Calu3 (cell line): ENCODE measurements at regions not wholly inside any gene's neighbourhood (a gene's known extent, or its start where the extent isn't known, plus 50 kb on each side); places are given as distances from the start of the nearest gene placed in this dataset.

Experiments
- BruUV-seq: library from RNA; stranded (reverse); fragments of 400-500 nt; replicated peaks from 2 replicates; lab custom pipeline; 2021; lab: Mats Ljungman, UMichigan
- CTCF ChIA-PET: fragments of 300-600 bp; sonication (Branson Sonifier 250); formaldehyde crosslinking; loops from one replicate; lab custom pipeline; 2022; ENCODE audit warnings: antibody characterized with exemption; lab: Charles Lee
- DNase-seq: peaks from one replicate; pipeline ENCODE4 v3.0.0; 2022
- H3K27ac Mint-ChIP-seq: one replicate; pipeline ENCODE4 v1.8.0; 2022; ENCODE audit warnings: mixed read lengths; ENCODE audit not compliant: unreplicated experiment
- H3K27me3 Mint-ChIP-seq: one replicate; pipeline ENCODE4 v1.8.0; 2022; ENCODE audit warnings: mixed read lengths; ENCODE audit not compliant: unreplicated experiment
- H3K36me3 Mint-ChIP-seq: one replicate; pipeline ENCODE4 v1.8.0; 2022; ENCODE audit warnings: mild to moderate bottlenecking, moderate library complexity, mixed read lengths; ENCODE audit not compliant: insufficient read depth, unreplicated experiment
- H3K4me1 Mint-ChIP-seq: one replicate; pipeline ENCODE4 v1.8.0; 2022; ENCODE audit warnings: mild to moderate bottlenecking, low read depth, mixed read lengths; ENCODE audit not compliant: unreplicated experiment
- H3K4me3 Mint-ChIP-seq: one replicate; pipeline ENCODE4 v1.8.0; 2022; ENCODE audit warnings: mild to moderate bottlenecking, low read depth, moderate library complexity, mixed read lengths; ENCODE audit not compliant: unreplicated experiment
- H3K9me3 Mint-ChIP-seq: one replicate; pipeline ENCODE4 v1.8.0; 2022; ENCODE audit warnings: low read depth, mixed read lengths; ENCODE audit not compliant: unreplicated experiment
- CTCF ChIP-seq: fragments of 200-600 bp; IDR thresholded peaks from one replicate; pipeline ENCODE4 v1.8.0; 2022; ENCODE audit warnings: antibody characterized with exemption; ENCODE audit not compliant: unreplicated experiment
- intact Hi-C: fragments of 100-400 bp; cut with micrococcal nuclease; formaldehyde crosslinking; loops from one replicate; pipeline ENCODE4 v1.10.0; 2022; ENCODE audit not compliant: unreplicated experiment

- no peak for DNase-seq
- BruUV-seq, result no TSS peak
- Mint-ChIP-seq H3K9me3 (no peaks in the 10 kb centered on the region), H3K36me3 (no peaks in the 10 kb centered on the region), H3K4me3 (no peak overlapping the region), H3K4me1 (peaks cover 5% of the 10 kb centered on the region), H3K27ac (no peak overlapping the region), H3K27me3 (peaks cover 92% of the 10 kb centered on the region)
- intact Hi-C loops, result no loop called here
- CTCF ChIA-PET, result no interaction called here
- no peak for TF ChIP-seq CTCF
These were observed 109.7 kb upstream of the GALNT18 start for GRCh38 chr11:11731311-11732083.

GRCh38 chr11:11728386-11728785 is 106.6 kb upstream of the GALNT18 start:
- Mint-ChIP-seq H3K36me3 (no peaks in the 10 kb centered on the region), H3K27me3 (peaks cover 92% of the 10 kb centered on the region), H3K9me3 (no peaks in the 10 kb centered on the region), H3K4me3 (no peak overlapping the region), H3K27ac (no peak overlapping the region), H3K4me1 (peaks cover 5% of the 10 kb centered on the region)
- no TSS peak for BruUV-seq
- intact Hi-C loops, result no loop called here
- DNase-seq, result no peak
- CTCF ChIA-PET, result no interaction called here
- TF ChIP-seq CTCF, result no peak

GRCh38 chr11:11725438-11725837 is 103.6 kb upstream of the GALNT18 start:
- intact Hi-C loops, result no loop called here
- CTCF ChIA-PET, result interaction anchor here (0.6 kb wide), 1 partner anchor 41 kb away, joined by 3 read pairs; no protein-coding TSS in a partner anchor

GRCh38 chr11:11724994-11725393 is 103.2 kb upstream of the GALNT18 start:
- Mint-ChIP-seq H3K27ac (no peak overlapping the region), H3K4me1 (no peaks in the 10 kb centered on the region), H3K36me3 (no peaks in the 10 kb centered on the region), H3K4me3 (no peak overlapping the region), H3K9me3 (no peaks in the 10 kb centered on the region), H3K27me3 (peaks cover 91% of the 10 kb centered on the region)
- CTCF ChIA-PET, result interaction anchor here (0.6 kb wide), 1 partner anchor 42 kb away, joined by 3 read pairs; no protein-coding TSS in a partner anchor
- intact Hi-C loops, result no loop called here
- no TSS peak for BruUV-seq
- no peak for TF ChIP-seq CTCF
- DNase-seq, result no peak

More at GRCh38 chr11:11725438-11725837, 103.6 kb upstream of the GALNT18 start:
- peaks cover 94% of the 10 kb centered on the region for H3K27me3 Mint-ChIP-seq
- no peak for DNase-seq
- H3K27ac Mint-ChIP-seq, result no peak overlapping the region
- H3K4me1 Mint-ChIP-seq, result no peaks in the 10 kb centered on the region
- no TSS peak for BruUV-seq
- no peaks in the 10 kb centered on the region for H3K36me3 Mint-ChIP-seq
- TF ChIP-seq CTCF, result no peak
- no peak overlapping the region for H3K4me3 Mint-ChIP-seq
- no peaks in the 10 kb centered on the region for H3K9me3 Mint-ChIP-seq
